Left ventricle myocardium superior (tissue), 1 donor: ENCODE measurements at regions not wholly inside any gene's neighbourhood (a gene's known extent, or its start where the extent isn't known, plus 50 kb on each side); places are given as distances from the start of the nearest gene placed in this dataset.

Experiments used
- ATAC-seq: fragments of 200-7000 bp; cut with Tn5 transposase; one replicate; pipeline ENCODE4 v1.9.1; 2020; ENCODE audit warnings: mild to moderate bottlenecking, moderate library complexity
- DNase-seq: peaks from one replicate; pipeline ENCODE4 v3.0.0-alpha.2; 2020
- intact Hi-C: fragments of 100-400 bp; cut with micrococcal nuclease; formaldehyde crosslinking; loops from one replicate; pipeline ENCODE4 v1.11.0; 2022
- donor health status: DM: no; HTN: yes; CAD: no; lungs with severe emphysema.

- no peak for DNase-seq
- ATAC-seq, result no peak
- intact Hi-C loops, result no loop called here
Observed at GRCh38 chr2:81672923-81673322, 1368.4 kb upstream of the LRRTM1 start.

- intact Hi-C loops, result no loop called here
- DNase-seq (no peak), ATAC-seq (no peak)
Observed at GRCh38 chr2:81672516-81672915, 1368.0 kb upstream of the LRRTM1 start.

GRCh38 chr2:81670885-81671284 is 1366.3 kb upstream of the LRRTM1 start:
- ATAC-seq (no peak), DNase-seq (no peak)
- intact Hi-C loops, result no loop called here

- ATAC-seq, result no peak
- intact Hi-C loops, result no loop called here
- no peak for DNase-seq
Observed at GRCh38 chr2:81661081-81661480, 1356.5 kb upstream of the LRRTM1 start.

GRCh38 chr2:81658227-81658626 is 1353.7 kb upstream of the LRRTM1 start:
- DNase-seq (no peak), ATAC-seq (no peak)
- intact Hi-C loops, result no loop called here

GRCh38 chr2:81650048-81650971 is 1345.8 kb upstream of the LRRTM1 start:
- no peak for DNase-seq
- no peak for ATAC-seq
- intact Hi-C loops, result no loop called here

- DNase-seq, result no peak
- intact Hi-C loops, result no loop called here
- no peak for ATAC-seq
Observed at GRCh38 chr2:81648806-81649205, 1344.3 kb upstream of the LRRTM1 start.

- ATAC-seq (no peak), DNase-seq (no peak)
- intact Hi-C loops, result no loop called here
Observed at GRCh38 chr2:81648370-81648769, 1343.8 kb upstream of the LRRTM1 start.

GRCh38 chr2:81647715-81648230 is 1343.2 kb upstream of the LRRTM1 start:
- no peak for ATAC-seq
- DNase-seq, result no peak
- intact Hi-C loops, result no loop called here

- DNase-seq (no peak), ATAC-seq (no peak)
- intact Hi-C loops, result no loop called here
Observed at GRCh38 chr2:81645745-81646301, 1341.3 kb upstream of the LRRTM1 start.

GRCh38 chr2:81644189-81644588 is 1339.6 kb upstream of the LRRTM1 start:
- DNase-seq (no peak), ATAC-seq (no peak)
- intact Hi-C loops, result no loop called here

GRCh38 chr2:81624825-81625224 is 1320.3 kb upstream of the LRRTM1 start:
- no peak for ATAC-seq
- no peak for DNase-seq

GRCh38 chr2:81600088-81600487 is 1295.5 kb upstream of the LRRTM1 start:
- ATAC-seq, result no peak
- intact Hi-C loops, result no loop called here
- no peak for DNase-seq

More at GRCh38 chr2:81624825-81625224, 1320.3 kb upstream of the LRRTM1 start:
- intact Hi-C loops, result no loop called here

- intact Hi-C loops, result no loop called here
- no peak for DNase-seq
- ATAC-seq, result no peak
Observed at GRCh38 chr2:81598453-81598852, 1293.9 kb upstream of the LRRTM1 start.

- ATAC-seq (no peak), DNase-seq (no peak)
- intact Hi-C loops, result no loop called here
Observed at GRCh38 chr2:81589406-81589805, 1284.9 kb upstream of the LRRTM1 start.

GRCh38 chr2:81583311-81584108 is 1279.0 kb upstream of the LRRTM1 start:
- intact Hi-C loops, result no loop called here
- no peak for ATAC-seq
- DNase-seq, result no peak

- ATAC-seq, result no peak
- intact Hi-C loops, result no loop called here
- no peak for DNase-seq
Observed at GRCh38 chr2:81576713-81577112, 1272.2 kb upstream of the LRRTM1 start.

GRCh38 chr2:81551040-81551634 is 1246.6 kb upstream of the LRRTM1 start:
- intact Hi-C loops, result no loop called here
- DNase-seq (no peak), ATAC-seq (no peak)

GRCh38 chr2:81550277-81550676 is 1245.7 kb upstream of the LRRTM1 start:
- intact Hi-C loops, result no loop called here

GRCh38 chr2:81549646-81550045 is 1245.1 kb upstream of the LRRTM1 start:
- intact Hi-C loops, result no loop called here
- no peak for DNase-seq
- ATAC-seq, result no peak

More at GRCh38 chr2:81550277-81550676, 1245.7 kb upstream of the LRRTM1 start:
- no peak for DNase-seq
- no peak for ATAC-seq
